Liver (tissue), 3 donors: ENCODE measurements at regions not wholly inside any gene's neighbourhood (a gene's known extent, or its start where the extent isn't known, plus 50 kb on each side); places are given as distances from the start of the nearest gene placed in this dataset.

ENCODE experiments used
- YY1 ChIP-seq: IDR thresholded peaks from 2 replicates; pipeline ENCODE4 v1.6.1; 2016; ENCODE audit warnings: antibody characterized with exemption, mild to moderate bottlenecking
- TF ChIP-seq, protein P1 (sequence below): IDR thresholded peaks from 2 replicates; pipeline ENCODE4 v1.6.1; 2016; ENCODE audit warnings: antibody characterized with exemption
- TF ChIP-seq, protein P2 (sequence below): fragments of 150-350 bp; IDR thresholded peaks from 2 replicates; pipeline ENCODE4 v1.5.1; 2017; ENCODE audit warnings: improper control_type of control experiment, low read depth, low read length; ENCODE audit not compliant: missing input control
- donor health status: healthy.
- donor health status: healthy.

DNA sequence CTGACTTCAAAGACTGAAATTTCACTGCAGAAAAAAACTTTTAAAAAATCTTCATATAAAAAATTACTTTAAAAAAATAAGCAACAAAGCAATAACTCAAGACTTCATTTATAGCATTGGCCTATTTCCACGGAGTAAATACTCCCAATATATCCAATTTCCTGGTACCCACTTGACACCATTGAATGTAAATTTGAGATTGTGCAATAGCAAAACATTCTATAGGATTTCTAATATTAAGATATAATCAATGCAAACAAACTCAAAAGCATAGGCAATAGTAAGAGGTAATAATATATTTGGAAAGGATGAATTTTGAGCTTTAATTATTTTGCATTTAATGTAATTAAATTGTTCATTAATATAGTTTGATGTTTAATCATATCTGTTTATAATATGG, 148.0 kb upstream of the CNTN6 start:
- TF ChIP-seq, protein P1, sequence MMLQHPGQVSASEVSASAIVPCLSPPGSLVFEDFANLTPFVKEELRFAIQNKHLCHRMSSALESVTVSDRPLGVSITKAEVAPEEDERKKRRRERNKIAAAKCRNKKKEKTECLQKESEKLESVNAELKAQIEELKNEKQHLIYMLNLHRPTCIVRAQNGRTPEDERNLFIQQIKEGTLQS = no peak
- TF ChIP-seq, protein P2, sequence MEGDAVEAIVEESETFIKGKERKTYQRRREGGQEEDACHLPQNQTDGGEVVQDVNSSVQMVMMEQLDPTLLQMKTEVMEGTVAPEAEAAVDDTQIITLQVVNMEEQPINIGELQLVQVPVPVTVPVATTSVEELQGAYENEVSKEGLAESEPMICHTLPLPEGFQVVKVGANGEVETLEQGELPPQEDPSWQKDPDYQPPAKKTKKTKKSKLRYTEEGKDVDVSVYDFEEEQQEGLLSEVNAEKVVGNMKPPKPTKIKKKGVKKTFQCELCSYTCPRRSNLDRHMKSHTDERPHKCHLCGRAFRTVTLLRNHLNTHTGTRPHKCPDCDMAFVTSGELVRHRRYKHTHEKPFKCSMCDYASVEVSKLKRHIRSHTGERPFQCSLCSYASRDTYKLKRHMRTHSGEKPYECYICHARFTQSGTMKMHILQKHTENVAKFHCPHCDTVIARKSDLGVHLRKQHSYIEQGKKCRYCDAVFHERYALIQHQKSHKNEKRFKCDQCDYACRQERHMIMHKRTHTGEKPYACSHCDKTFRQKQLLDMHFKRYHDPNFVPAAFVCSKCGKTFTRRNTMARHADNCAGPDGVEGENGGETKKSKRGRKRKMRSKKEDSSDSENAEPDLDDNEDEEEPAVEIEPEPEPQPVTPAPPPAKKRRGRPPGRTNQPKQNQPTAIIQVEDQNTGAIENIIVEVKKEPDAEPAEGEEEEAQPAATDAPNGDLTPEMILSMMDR = no peak
- no peak for TF ChIP-seq YY1
